Activated CD4-positive, CD25-positive, alpha-beta regulatory T cell treated with anti-CD3 and anti-CD28 coated beads, Interleukin-2, amount 50 U/mL, for 16 hours (primary cell): ENCODE measurements at regions not wholly inside any gene's neighbourhood (a gene's known extent, or its start where the extent isn't known, plus 50 kb on each side); places are given as distances from the start of the nearest gene placed in this dataset.
"Not testable (repeated sequence)": the region's sequence is repeated elsewhere in the genome, so short reads cannot be mapped to it uniquely, and the experiment has no call there.

ENCODE experiments used
- DNase-seq: peaks from one replicate; pipeline ENCODE4 v3.0.0-alpha.2; 2020; ENCODE audit warnings: low read depth, low spot score

- no peak for DNase-seq
These were observed 126.5 kb upstream of the GDNF start for GRCh38 chr5:37966291-37966690.

- no peak for DNase-seq
These were observed 122.5 kb upstream of the GDNF start for GRCh38 chr5:37962389-37962788.

GRCh38 chr5:37957218-37957617, 117.4 kb upstream of the GDNF start:
- DNase-seq: no peak

- DNase-seq: no peak
These were observed 115.9 kb upstream of the GDNF start for GRCh38 chr5:37955748-37956147.

- DNase-seq: no peak
These were observed 114.7 kb upstream of the GDNF start for GRCh38 chr5:37954561-37954960.

GRCh38 chr5:37951946-37952721, 112.3 kb upstream of the GDNF start:
- no peak for DNase-seq

- DNase-seq: no peak
These were observed 110.6 kb upstream of the GDNF start for GRCh38 chr5:37950436-37950835.

- DNase-seq: no peak
These were observed 105.6 kb upstream of the GDNF start for GRCh38 chr5:37945446-37945845.

- DNase-seq: not testable (repeated sequence)
These were observed 103.3 kb upstream of the GDNF start for GRCh38 chr5:37943136-37943535.

GRCh38 chr5:37940931-37941623, 101.2 kb upstream of the GDNF start:
- no peak for DNase-seq

- DNase-seq: no peak
These were observed 99.0 kb upstream of the GDNF start for GRCh38 chr5:37938861-37939260.

- DNase-seq: no peak
These were observed 98.4 kb upstream of the GDNF start for GRCh38 chr5:37938076-37938852.

- DNase-seq: no peak
These were observed 96.2 kb upstream of the GDNF start for GRCh38 chr5:37936091-37936490.

GRCh38 chr5:37933576-37933975, 93.7 kb upstream of the GDNF start:
- DNase-seq: no peak

- DNase-seq: no peak
These were observed 92.6 kb upstream of the GDNF start for GRCh38 chr5:37932450-37932849.

GRCh38 chr5:37931541-37931940, 91.7 kb upstream of the GDNF start:
- DNase-seq: no peak

- no peak for DNase-seq
These were observed 90.5 kb upstream of the GDNF start for GRCh38 chr5:37930350-37930749.

- DNase-seq: no peak
These were observed 90.0 kb upstream of the GDNF start for GRCh38 chr5:37929791-37930190.

- not testable (repeated sequence) for DNase-seq
These were observed 87.9 kb upstream of the GDNF start for GRCh38 chr5:37927753-37928152.

GRCh38 chr5:37926732-37927131, 86.9 kb upstream of the GDNF start:
- DNase-seq: no peak

GRCh38 chr5:37921452-37921851, 81.6 kb upstream of the GDNF start:
- no peak for DNase-seq

GRCh38 chr5:37918424-37918823, 78.6 kb upstream of the GDNF start:
- no peak for DNase-seq
